NCI-H1417 (cell line): ENCODE measurements at regions not wholly inside any gene's neighbourhood (a gene's known extent, or its start where the extent isn't known, plus 50 kb on each side); places are given as distances from the start of the nearest gene placed in this dataset.
"Not testable (repeated sequence)": the region's sequence is repeated elsewhere in the genome, so short reads cannot be mapped to it uniquely, and the experiment has no call there.

Experiments
- DNase-seq, 3 experiments: peaks; one replicate each; lab custom pipeline; 2025; lab: John Stamatoyannopoulos, UW

DNA sequence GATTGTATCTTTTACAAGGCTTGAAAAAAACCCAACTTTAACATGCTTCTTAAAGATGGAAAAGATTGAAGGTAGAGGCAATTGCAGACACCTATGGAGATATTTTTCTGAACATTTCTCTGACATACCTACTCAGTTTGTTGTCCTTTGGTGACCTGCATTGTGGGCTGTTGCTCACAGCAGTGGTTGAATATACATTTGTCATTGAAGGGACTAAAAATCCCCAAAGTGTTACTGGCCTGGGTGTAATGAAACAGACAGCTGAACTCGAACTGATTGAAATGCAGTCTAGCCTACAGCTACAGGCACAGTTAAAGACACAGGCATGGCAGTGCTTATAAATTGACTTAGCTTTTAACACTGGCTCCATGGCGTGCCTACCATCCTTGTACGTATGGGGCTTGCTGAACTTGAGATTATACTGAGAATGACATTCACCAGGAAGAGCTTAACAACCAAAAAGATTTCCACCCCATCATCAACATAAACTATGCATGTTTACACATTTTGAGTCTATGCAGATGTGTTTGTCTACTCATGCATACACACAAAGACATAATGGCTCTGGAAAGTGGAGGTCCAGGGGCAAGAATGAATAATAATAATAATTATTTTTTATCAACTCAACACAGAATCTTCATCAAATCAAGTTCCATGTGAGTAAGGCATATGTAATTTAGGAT is 83.2 kb upstream of the NOX3 start:
- DNase-seq = no peak

- no peak for DNase-seq
These were observed 79.0 kb upstream of the NOX3 start for GRCh38 chr6:155534678-155535077.

- DNase-seq = peak in 2 of 3 experiments; percentile 3 to 74
These were observed 74.7 kb upstream of the NOX3 start for GRCh38 chr6:155530219-155530834.

DNA sequence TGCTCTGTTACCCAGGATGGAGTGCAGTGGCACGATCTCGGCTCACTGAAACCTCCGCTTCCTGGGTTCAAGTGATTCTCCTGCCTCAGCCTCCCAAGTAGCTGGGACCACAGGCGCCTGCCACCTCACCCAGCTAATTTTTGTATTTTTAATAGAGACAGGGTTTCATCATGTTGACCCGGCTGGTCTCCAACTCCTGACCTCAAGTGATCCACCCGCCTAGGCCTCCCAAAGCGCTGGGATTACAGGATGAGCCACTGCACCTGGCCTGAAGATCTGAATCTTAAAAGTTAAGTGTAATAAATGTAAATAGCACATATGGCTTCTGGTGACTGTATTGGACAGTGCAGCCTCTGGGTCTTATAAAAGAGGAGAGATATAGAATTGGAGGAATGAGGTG is 74.2 kb upstream of the NOX3 start:
- DNase-seq = not testable (repeated sequence)

- peak in 1 of 3 experiments; percentile 32 for DNase-seq
These were observed 73.4 kb upstream of the NOX3 start for GRCh38 chr6:155528982-155529453.

DNA sequence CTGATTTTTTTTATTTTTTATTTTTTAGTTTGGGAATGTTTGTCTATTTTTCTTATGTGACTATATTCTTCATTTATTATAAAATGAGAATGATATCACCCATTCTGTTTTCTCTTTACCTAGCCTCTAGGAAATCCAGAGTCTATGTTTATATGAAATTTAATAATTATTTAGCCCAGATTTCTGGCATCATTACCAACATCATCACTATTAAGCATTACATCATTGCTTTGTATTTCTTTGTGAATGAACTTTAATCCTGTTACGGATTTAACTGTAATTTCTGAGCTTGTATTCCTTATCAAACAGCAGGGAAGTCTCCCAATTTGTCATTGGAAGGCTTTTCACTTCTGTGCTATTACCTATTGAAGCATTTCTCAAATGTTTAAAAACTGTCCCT is 72.7 kb upstream of the NOX3 start:
- DNase-seq = no peak

DNA sequence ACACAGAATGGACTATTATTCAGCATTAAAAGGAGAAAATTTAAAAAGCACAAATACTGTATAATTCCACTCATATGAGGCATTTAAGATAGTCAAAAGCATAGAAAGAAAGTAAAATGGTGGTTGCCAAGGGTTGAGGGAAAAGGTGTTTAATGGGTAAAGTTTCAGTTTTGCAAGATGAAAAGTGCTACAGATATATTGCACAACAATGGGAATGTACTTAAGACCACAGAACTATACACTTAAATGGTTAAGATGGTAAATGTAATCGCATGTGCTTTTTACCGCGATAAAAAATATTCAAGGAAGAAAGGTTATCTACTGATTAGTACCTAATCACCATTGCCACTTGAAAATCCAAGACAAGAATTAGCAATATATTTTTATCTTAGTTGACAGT is 71.8 kb upstream of the NOX3 start:
- DNase-seq = no peak

DNA sequence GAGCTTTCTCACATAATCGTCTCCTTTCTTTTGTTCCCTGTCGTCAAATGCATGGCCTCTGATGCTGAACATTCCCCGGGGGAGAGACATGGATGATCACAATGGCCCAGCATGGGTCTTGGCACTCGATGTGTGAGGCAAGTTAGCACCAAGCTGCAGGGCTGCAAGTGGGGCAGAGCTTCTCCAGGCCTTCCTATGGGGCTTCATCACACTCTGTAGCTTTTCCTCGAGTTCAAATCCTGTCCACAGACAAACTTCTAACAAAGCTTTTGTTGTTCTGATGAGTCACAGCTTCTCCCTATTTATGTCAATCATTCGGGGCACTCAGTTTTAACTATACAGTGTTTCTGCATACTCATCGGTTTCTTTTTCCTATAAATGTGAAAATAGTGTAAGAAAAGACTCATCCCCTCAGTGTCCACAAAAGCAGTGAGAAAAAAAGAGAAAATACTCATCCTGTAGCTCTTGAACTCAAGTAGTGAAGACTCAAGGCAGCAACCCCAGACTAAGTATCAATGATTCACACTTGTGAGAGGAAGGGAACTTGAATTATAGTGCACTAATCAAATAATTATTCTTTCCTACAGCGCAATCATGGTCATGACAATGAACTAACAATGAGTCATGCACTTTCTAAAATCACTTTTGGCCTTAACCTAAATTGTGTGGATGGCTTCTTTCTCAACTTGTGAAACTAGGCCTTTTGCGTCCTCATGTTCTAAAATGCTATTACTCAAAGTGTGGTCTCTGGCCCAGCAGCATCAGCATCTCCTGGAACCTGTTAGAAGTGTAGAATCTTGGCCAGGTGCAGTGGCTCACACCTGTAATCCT is 68.4 kb upstream of the NOX3 start:
- DNase-seq = peak in 2 of 3 experiments; percentile 19 to 45

- DNase-seq = no peak
These were observed 66.1 kb upstream of the NOX3 start for GRCh38 chr6:155521719-155522118.

GRCh38 chr6:155520078-155520477 is 64.4 kb upstream of the NOX3 start:
- DNase-seq = no peak

DNA sequence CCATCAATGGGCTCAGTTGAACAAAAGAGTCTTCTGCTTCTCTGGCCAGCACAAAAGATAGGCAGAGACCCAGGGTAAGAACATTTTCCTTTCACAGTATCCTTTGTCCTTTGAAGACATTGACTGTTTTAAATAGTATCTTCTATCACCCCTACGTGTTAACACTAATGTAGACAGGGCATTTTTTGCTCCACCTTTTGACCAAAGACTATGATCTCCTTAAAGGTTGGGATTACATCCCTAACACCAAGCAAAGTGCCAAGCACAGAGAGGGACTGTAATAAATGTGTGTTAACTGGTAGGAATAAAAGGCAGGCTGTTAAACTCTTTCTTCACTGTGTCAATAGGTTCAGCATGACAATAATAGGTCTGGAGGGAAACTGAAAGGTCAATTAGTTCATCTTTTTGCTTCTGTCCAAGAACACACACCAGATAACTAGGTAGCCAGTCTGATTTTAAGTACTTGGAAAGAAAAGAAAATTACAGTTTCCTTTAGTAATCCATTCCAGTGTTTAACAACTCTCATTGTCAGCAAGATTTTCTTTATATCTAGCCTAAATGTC is 63.6 kb upstream of the NOX3 start:
- peak in 1 of 3 experiments; percentile 46 for DNase-seq

- DNase-seq = peak in 1 of 3 experiments; percentile 21
These were observed 61.7 kb upstream of the NOX3 start for GRCh38 chr6:155517294-155517693.

DNA sequence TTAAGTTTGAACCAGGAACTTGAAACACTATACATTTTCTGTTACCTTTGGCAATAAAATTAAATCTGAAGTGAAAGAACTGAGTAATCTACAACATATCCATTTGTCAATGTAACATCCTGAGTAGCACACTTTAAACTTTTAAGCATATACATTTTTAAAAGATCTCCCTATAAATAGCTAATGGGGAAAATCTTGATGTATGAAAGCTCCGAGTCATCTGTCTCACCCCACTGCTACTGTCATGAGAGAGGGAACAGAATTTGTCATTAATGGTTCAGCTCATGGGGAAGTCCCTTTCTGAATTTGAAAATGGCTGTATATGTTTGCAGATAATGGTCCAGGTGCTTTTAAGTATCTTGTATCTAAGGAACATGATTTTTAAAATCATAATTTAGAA is 55.2 kb upstream of the NOX3 start:
- DNase-seq = no peak

DNA sequence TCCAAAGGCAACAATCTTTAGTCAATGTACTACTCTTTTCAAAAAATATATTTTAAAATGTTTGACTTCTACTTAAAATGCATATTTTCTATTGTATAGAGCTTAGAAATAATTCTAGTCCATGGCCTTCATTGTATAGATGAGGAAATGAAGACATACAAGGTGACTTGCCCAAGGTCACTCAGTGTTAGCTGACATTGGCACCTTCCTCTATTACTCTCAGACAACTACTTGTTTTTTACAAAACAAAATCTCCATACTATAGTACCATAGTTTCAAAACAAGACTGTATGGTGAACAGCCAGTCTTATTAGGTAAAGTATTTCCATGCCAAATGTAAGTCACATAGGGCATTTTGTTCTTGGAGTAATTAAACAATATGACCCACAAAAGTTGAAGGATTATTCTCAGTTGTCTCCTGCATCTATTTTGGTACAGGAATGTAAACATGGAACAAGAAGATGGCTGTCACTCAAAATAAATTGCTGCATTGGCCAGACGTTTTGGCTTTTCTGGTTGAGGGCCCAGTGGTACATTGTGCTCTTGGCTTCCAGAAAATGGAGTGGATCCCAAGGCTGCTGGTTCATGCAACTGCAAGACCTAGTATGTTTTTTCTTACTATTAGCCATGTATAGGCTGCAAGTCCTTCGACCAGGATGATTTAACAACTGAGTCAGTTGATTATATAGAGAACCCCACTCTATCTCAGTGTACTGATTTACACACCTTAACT is 54.3 kb upstream of the NOX3 start:
- DNase-seq = no peak

DNA sequence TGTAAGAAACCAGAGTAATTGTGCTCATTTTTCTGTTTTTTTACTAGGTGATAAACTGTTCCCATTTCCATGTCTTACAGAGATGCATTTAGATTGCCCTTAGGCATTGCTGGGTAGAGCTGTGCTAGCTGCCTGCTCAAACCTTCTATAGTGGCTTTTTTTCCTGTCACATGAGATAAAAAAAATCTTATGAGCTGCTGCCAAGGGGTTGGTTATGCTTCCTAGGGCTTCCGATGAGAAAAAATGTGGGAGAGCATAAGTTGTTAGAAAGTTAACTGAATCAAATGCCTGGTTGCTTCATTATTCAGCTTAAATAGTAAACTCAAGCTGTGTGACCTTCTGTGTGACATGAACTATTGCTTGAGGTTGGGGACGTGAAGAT is 50.0 kb upstream of the NOX3 start:
- no peak for DNase-seq
